Umbilical cord (tissue), 1 donor: ENCODE measurements at regions not wholly inside any gene's neighbourhood (a gene's known extent, or its start where the extent isn't known, plus 50 kb on each side); places are given as distances from the start of the nearest gene placed in this dataset.

Source experiments
- DNase-seq: peaks from one replicate; pipeline ENCODE4 v3.0.0-alpha.2; 2015; ENCODE audit warnings: low spot score

GRCh38 chr5:99724732-99725290 lies 796.0 kb upstream of the CHD1 start:
- DNase-seq, result no peak

GRCh38 chr5:99721506-99721905 lies 792.7 kb upstream of the CHD1 start:
- DNase-seq, result no peak

GRCh38 chr5:99715921-99716320 lies 787.1 kb upstream of the CHD1 start:
- DNase-seq, result no peak

- DNase-seq, result no peak
These were observed 777.4 kb upstream of the CHD1 start for GRCh38 chr5:99706160-99706559.

GRCh38 chr5:99702565-99702964 lies 773.8 kb upstream of the CHD1 start:
- no peak for DNase-seq

- DNase-seq, result no peak
These were observed 766.1 kb upstream of the CHD1 start for GRCh38 chr5:99694884-99695283.

- no peak for DNase-seq
These were observed 757.7 kb upstream of the CHD1 start for GRCh38 chr5:99686538-99686937.

GRCh38 chr5:99675974-99676373 lies 747.2 kb upstream of the CHD1 start:
- no peak for DNase-seq

GRCh38 chr5:99674101-99674500 lies 745.3 kb upstream of the CHD1 start:
- no peak for DNase-seq

GRCh38 chr5:99664972-99665371 lies 736.2 kb upstream of the CHD1 start:
- no peak for DNase-seq

- no peak for DNase-seq
These were observed 722.5 kb upstream of the CHD1 start for GRCh38 chr5:99651298-99651697.

- no peak for DNase-seq
These were observed 717.3 kb upstream of the CHD1 start for GRCh38 chr5:99646011-99646647.

- DNase-seq, result no peak
These were observed 716.0 kb upstream of the CHD1 start for GRCh38 chr5:99644822-99645221.

- DNase-seq, result no peak
These were observed 711.8 kb upstream of the CHD1 start for GRCh38 chr5:99640646-99641045.

- DNase-seq, result no peak
These were observed 711.1 kb upstream of the CHD1 start for GRCh38 chr5:99639905-99640304.

GRCh38 chr5:99636663-99637062 lies 707.9 kb upstream of the CHD1 start:
- DNase-seq, result no peak

- DNase-seq, result no peak
These were observed 693.2 kb upstream of the CHD1 start for GRCh38 chr5:99621772-99622681.

- no peak for DNase-seq
These were observed 688.5 kb upstream of the CHD1 start for GRCh38 chr5:99617335-99617734.

GRCh38 chr5:99614888-99615287 lies 686.1 kb upstream of the CHD1 start:
- DNase-seq, result no peak

GRCh38 chr5:99607124-99607523 lies 678.3 kb upstream of the CHD1 start:
- DNase-seq, result no peak

GRCh38 chr5:99605904-99606303 lies 677.1 kb upstream of the CHD1 start:
- DNase-seq, result no peak

GRCh38 chr5:99600952-99601351 lies 672.1 kb upstream of the CHD1 start:
- no peak for DNase-seq

- DNase-seq, result no peak
These were observed 662.0 kb upstream of the CHD1 start for GRCh38 chr5:99590806-99591205.
